CD14-positive monocyte (primary cell): ENCODE measurements at regions not wholly inside any gene's neighbourhood (a gene's known extent, or its start where the extent isn't known, plus 50 kb on each side); places are given as distances from the start of the nearest gene placed in this dataset.

ENCODE experiments used
- DNase-seq, 3 donors: peaks; one replicate each; pipeline ENCODE4 v3.0.0-alpha.2; 2011 to 2022
- H2AFZ ChIP-seq: 2 replicates; pipeline ENCODE4 v1.6.0; 2012; ENCODE audit warnings: mild to moderate bottlenecking, low read depth, low read length, inconsistent platforms; ENCODE audit not compliant: insufficient read depth, poor library complexity, severe bottlenecking
- H3K27ac ChIP-seq, 2 donors: 1 replicate in 1 of 2; 2 replicates in 1 of 2; pipeline ENCODE4 v1.5.1; 2012 to 2013; ENCODE audit warnings: low read length in 2 of 2, control low read depth in 1 of 2, inconsistent platforms in 1 of 2, low read depth in 1 of 2, mild to moderate bottlenecking in 1 of 2
- H3K27me3 ChIP-seq, 2 donors: one replicate each; pipeline versions ENCODE4 v1.6.0 to v1.6.1; 2011 to 2013; ENCODE audit warnings: low read length in 2 of 2; ENCODE audit not compliant: control insufficient read depth in 2 of 2, insufficient read depth in 2 of 2
- H3K36me3 ChIP-seq, 2 donors: replicated peaks in 1 of 2; 1 replicate in 1 of 2; 2 replicates in 1 of 2; pipeline versions ENCODE4 v1.5.1 to v1.6.1; 2012 to 2013; ENCODE audit warnings: low read length in 2 of 2, control low read depth in 1 of 2, inconsistent platforms in 1 of 2, mild to moderate bottlenecking in 1 of 2; ENCODE audit not compliant: insufficient read depth in 2 of 2, control insufficient read depth in 1 of 2
- H3K4me1 ChIP-seq, 2 donors: 1 replicate in 1 of 2; 2 replicates in 1 of 2; pipeline versions ENCODE4 v1.5.1 to v1.6.1; 2012 to 2013; ENCODE audit warnings: low read length in 2 of 2, control low read depth in 1 of 2, inconsistent platforms in 1 of 2, mild to moderate bottlenecking in 1 of 2, moderate library complexity in 1 of 2; ENCODE audit not compliant: insufficient read depth in 2 of 2, control insufficient read depth in 1 of 2
- H3K4me2 ChIP-seq: replicated peaks from 2 replicates; pipeline ENCODE3; 2012; ENCODE audit warnings: low read length, moderate library complexity, mild to moderate bottlenecking; ENCODE audit not compliant: poor library complexity, severe bottlenecking; ENCODE audit errors: extremely low read depth
- H3K4me3 ChIP-seq, 3 experiments: fragments of 200-600 bp in 1 of 3; sonication (generic) in 1 of 3; replicated peaks in 1 of 3; 1 replicate in 2 of 3; 2 replicates in 1 of 3; pipeline ENCODE4 v1.5.1; 2011 to 2013; ENCODE audit warnings: low read length in 3 of 3, mild to moderate bottlenecking in 3 of 3, control low read depth in 2 of 3, low read depth in 2 of 3, inconsistent platforms in 1 of 3, moderate library complexity in 1 of 3
- H3K79me2 ChIP-seq: 2 replicates; pipeline ENCODE4 v1.6.0; 2012; ENCODE audit warnings: mild to moderate bottlenecking, control low read depth, inconsistent platforms, low read length, moderate library complexity; ENCODE audit not compliant: insufficient read depth
- H3K9ac ChIP-seq: 2 replicates; pipeline ENCODE4 v1.6.0; 2017; ENCODE audit warnings: low read length, mild to moderate bottlenecking; ENCODE audit not compliant: insufficient read depth, poor library complexity, severe bottlenecking
- H3K9me3 ChIP-seq, 2 donors: replicated peaks in 1 of 2; 1 replicate in 1 of 2; 2 replicates in 1 of 2; pipeline versions ENCODE4 v1.5.1 to v1.6.1; 2012 to 2013; ENCODE audit warnings: low read length in 2 of 2, control low read depth in 1 of 2; ENCODE audit not compliant: control insufficient read depth in 1 of 2, insufficient read depth in 1 of 2
- H4K20me1 ChIP-seq: 2 replicates; pipeline ENCODE4 v1.6.0; 2012; ENCODE audit warnings: mild to moderate bottlenecking, low read length, control low read depth, moderate library complexity; ENCODE audit not compliant: insufficient read depth
- H3K27ac Mint-ChIP-seq, 7 donors: one replicate each; pipeline ENCODE4 v1.8.0; 2020; ENCODE audit warnings: mild to moderate bottlenecking in 7 of 7, mixed read lengths in 7 of 7, moderate library complexity in 6 of 7, inconsistent platforms in 2 of 7
- H3K27me3 Mint-ChIP-seq, 3 donors: one replicate each; pipeline ENCODE4 v1.8.0; 2021 to 2022; ENCODE audit warnings: low read depth in 3 of 3, mild to moderate bottlenecking in 3 of 3, mixed read lengths in 3 of 3, moderate library complexity in 3 of 3, inconsistent platforms in 1 of 3
- H3K36me3 Mint-ChIP-seq, 2 donors: one replicate each; pipeline ENCODE4 v1.8.0; 2020; ENCODE audit warnings: mixed read lengths in 2 of 2, inconsistent platforms in 1 of 2, mild to moderate bottlenecking in 1 of 2
- H3K4me1 Mint-ChIP-seq: one replicate; pipeline ENCODE4 v1.8.0; 2020; ENCODE audit warnings: mild to moderate bottlenecking, mixed read lengths
- H3K4me3 Mint-ChIP-seq, 2 donors: one replicate each; pipeline ENCODE4 v1.8.0; 2020; ENCODE audit warnings: mild to moderate bottlenecking in 2 of 2, mixed read lengths in 2 of 2, moderate library complexity in 1 of 2
- H3K9me3 Mint-ChIP-seq, 7 donors: one replicate each; pipeline ENCODE4 v1.8.0; 2020 to 2022; ENCODE audit warnings: mixed read lengths in 7 of 7, mild to moderate bottlenecking in 6 of 7, moderate library complexity in 6 of 7, inconsistent platforms in 2 of 7
- WGBS: methylation state at CpG from one replicate; pipeline ENCODE4 v1.1.5; 2013; ENCODE audit warnings: missing lambda C conversion rate; ENCODE audit not compliant: insufficient coverage; 5-methylcytosine and 5-hydroxymethylcytosine counted together
- intact Hi-C, 2 donors: fragments of 100-400 bp; cut with micrococcal nuclease; formaldehyde crosslinking; loops; one replicate each; pipeline versions ENCODE4 v1.15.0 to v1.15.1; 2023
- TF ChIP-seq, protein P1 (sequence below): fragments of 200-600 bp; IDR thresholded peaks from one replicate; pipeline ENCODE4 v1.8.0; 2022; ENCODE audit warnings: antibody characterized with exemption, mild to moderate bottlenecking

DNA sequence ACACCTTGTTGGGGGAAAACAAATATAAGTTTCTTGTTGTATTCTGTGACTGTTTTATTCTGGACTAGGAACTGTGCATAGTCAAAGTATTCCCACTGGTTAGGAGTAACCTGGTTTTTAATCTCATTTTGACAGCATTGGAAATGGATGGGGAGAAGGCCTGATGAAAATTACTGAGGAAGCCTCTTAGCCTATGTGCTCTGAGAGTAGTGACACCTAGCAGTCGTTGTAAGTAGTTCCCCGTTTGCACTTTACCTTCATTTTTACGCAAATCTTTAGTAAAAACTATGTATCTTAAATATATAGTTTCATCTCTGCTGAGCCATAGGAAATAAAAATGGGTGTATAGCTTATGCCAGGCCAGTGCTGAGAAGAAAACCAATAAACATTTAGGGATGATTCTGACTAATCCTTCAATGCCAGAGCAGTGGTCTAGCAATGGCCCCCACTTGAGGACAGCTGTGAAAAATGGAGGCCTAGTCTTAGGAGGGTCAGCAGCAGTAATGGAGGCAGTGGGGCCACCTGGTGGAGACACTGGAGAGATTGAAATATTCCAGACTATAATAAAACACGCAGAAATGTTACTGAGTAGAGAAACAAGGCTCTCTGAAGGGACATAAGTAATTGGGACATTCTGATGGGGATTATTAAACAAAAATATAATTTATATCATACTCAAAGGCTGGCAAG lies 133.2 kb upstream of the NOVA1 start:
- no peaks in the 10 kb centered on the region for H3K79me2 ChIP-seq
- Mint-ChIP-seq H3K27me3 (peaks cover 0 to 2% (median 0%) of the 10 kb centered on the region in 3 donors), H3K36me3 (no peaks in the 10 kb centered on the region), H3K27ac (no peak overlapping the region), H3K4me1 (no peaks in the 10 kb centered on the region), H3K9me3 (peaks cover 0 to 3% (median 0%) of the 10 kb centered on the region in 7 donors), H3K4me3 (no peak overlapping the region)
- H4K20me1 ChIP-seq: no peaks in the 10 kb centered on the region
- no peak overlapping the region for H3K9ac ChIP-seq
- H3K4me1 ChIP-seq: no peaks in the 10 kb centered on the region
- intact Hi-C loops: no loop called here
- H3K4me3 ChIP-seq: no peak overlapping the region
- no peaks in the 10 kb centered on the region for H3K9me3 ChIP-seq
- no peaks in the 10 kb centered on the region for H3K27me3 ChIP-seq
- no peak for DNase-seq
- no CpG with 5 or more reads among the region's 4 CpGs for WGBS
- H3K27ac ChIP-seq: no peak overlapping the region
- H3K36me3 ChIP-seq: no peaks in the 10 kb centered on the region
- TF ChIP-seq, protein P1, sequence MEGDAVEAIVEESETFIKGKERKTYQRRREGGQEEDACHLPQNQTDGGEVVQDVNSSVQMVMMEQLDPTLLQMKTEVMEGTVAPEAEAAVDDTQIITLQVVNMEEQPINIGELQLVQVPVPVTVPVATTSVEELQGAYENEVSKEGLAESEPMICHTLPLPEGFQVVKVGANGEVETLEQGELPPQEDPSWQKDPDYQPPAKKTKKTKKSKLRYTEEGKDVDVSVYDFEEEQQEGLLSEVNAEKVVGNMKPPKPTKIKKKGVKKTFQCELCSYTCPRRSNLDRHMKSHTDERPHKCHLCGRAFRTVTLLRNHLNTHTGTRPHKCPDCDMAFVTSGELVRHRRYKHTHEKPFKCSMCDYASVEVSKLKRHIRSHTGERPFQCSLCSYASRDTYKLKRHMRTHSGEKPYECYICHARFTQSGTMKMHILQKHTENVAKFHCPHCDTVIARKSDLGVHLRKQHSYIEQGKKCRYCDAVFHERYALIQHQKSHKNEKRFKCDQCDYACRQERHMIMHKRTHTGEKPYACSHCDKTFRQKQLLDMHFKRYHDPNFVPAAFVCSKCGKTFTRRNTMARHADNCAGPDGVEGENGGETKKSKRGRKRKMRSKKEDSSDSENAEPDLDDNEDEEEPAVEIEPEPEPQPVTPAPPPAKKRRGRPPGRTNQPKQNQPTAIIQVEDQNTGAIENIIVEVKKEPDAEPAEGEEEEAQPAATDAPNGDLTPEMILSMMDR: no peak
- H2AFZ ChIP-seq: no peak overlapping the region
- H3K4me2 ChIP-seq: no peak overlapping the region

DNA sequence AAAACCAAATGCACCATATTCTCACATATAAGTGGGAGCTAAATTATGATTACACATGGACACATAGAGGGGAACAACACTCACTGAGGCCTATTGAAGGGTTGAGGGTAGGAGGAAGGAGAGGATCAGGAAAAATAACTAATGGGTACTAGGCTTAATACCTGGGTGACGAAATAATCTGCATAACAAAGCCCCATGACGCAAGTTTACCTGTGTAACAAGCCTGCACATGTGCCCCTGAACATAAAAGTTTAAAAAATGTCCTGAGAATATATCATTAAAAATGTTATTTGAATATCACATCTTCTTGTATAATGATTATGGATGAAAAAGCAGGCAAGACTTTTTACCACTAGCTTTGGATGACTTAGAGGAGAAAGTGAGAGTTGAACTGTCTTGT lies 138.0 kb upstream of the NOVA1 start:
- Histone ChIP-seq H3K4me3 (no peak overlapping the region), H3K9ac (no peak overlapping the region), H2AFZ (no peak overlapping the region), H3K79me2 (no peaks in the 10 kb centered on the region), H4K20me1 (no peaks in the 10 kb centered on the region), H3K27ac (no peak overlapping the region), H3K36me3 (no peaks in the 10 kb centered on the region), H3K27me3 (no peaks in the 10 kb centered on the region), H3K9me3 (no peaks in the 10 kb centered on the region), H3K4me1 (no peaks in the 10 kb centered on the region), H3K4me2 (no peak overlapping the region)
- Mint-ChIP-seq H3K4me1 (no peaks in the 10 kb centered on the region), H3K36me3 (no peaks in the 10 kb centered on the region), H3K27me3 (peaks cover 0 to 3% (median 2%) of the 10 kb centered on the region in 3 donors), H3K9me3 (peaks cover 0 to 3% (median 0%) of the 10 kb centered on the region in 7 donors), H3K27ac (no peak overlapping the region), H3K4me3 (no peak overlapping the region)
- no CpG with 5 or more reads among the region's 2 CpGs for WGBS
- intact Hi-C loops: no loop called here
- no peak for DNase-seq
- TF ChIP-seq, protein P1: no peak
